Osteoblast (primary cell): ENCODE measurements at regions not wholly inside any gene's neighbourhood (a gene's known extent, or its start where the extent isn't known, plus 50 kb on each side); places are given as distances from the start of the nearest gene placed in this dataset.
"Not testable (repeated sequence)": the region's sequence is repeated elsewhere in the genome, so short reads cannot be mapped to it uniquely, and the experiment has no call there.

ENCODE experiments used
- DNase-seq: peaks from one replicate; pipeline ENCODE4 v3.0.0; 2011; ENCODE audit warnings: low spot score, mixed read lengths; ENCODE audit not compliant: insufficient read length; ENCODE audit errors: missing footprints
- H2AFZ ChIP-seq: 2 replicates; pipeline ENCODE4 v1.6.0; 2011; ENCODE audit warnings: mild to moderate bottlenecking, low read length
- H3K27ac ChIP-seq: 2 replicates; pipeline ENCODE4 v1.5.1; 2011; ENCODE audit warnings: mild to moderate bottlenecking, low read depth, low read length, moderate library complexity
- H3K27me3 ChIP-seq: 2 replicates; pipeline ENCODE4 v1.6.0; 2012; ENCODE audit warnings: mild to moderate bottlenecking, control low read depth, inconsistent platforms, low read length, moderate library complexity; ENCODE audit not compliant: insufficient read depth
- H3K36me3 ChIP-seq: 2 replicates; pipeline ENCODE4 v1.5.1; 2011; ENCODE audit warnings: mild to moderate bottlenecking, low read length, control low read depth, moderate library complexity; ENCODE audit not compliant: insufficient read depth
- H3K4me1 ChIP-seq: 2 replicates; pipeline ENCODE4 v1.5.1; 2011; ENCODE audit warnings: mild to moderate bottlenecking, low read length, control low read depth, moderate library complexity; ENCODE audit not compliant: insufficient read depth
- H3K4me2 ChIP-seq: 2 replicates; pipeline ENCODE4 v1.6.0; 2011; ENCODE audit warnings: mild to moderate bottlenecking, low read length; ENCODE audit not compliant: insufficient read depth
- H3K4me3 ChIP-seq: fragments of 200-600 bp; sonication (generic); 3 replicates; pipeline ENCODE4 v1.5.1; 2012; ENCODE audit warnings: mild to moderate bottlenecking, low read length, inconsistent platforms; ENCODE audit not compliant: insufficient read depth
- H3K79me2 ChIP-seq: 2 replicates; pipeline ENCODE4 v1.6.0; 2012; ENCODE audit warnings: mild to moderate bottlenecking, low read length, control low read depth, inconsistent platforms; ENCODE audit not compliant: insufficient read depth
- H3K9me3 ChIP-seq: 2 replicates; pipeline ENCODE4 v1.5.1; 2011; ENCODE audit warnings: low read depth, low read length, control low read depth
- H4K20me1 ChIP-seq: 2 replicates; pipeline ENCODE4 v1.6.0; 2012; ENCODE audit warnings: mild to moderate bottlenecking, low read length, control low read depth; ENCODE audit not compliant: insufficient read depth
- CTCF ChIP-seq: IDR thresholded peaks from 2 replicates; pipeline ENCODE4 v1.5.1; 2011; ENCODE audit warnings: mild to moderate bottlenecking, low read depth, low read length, moderate library complexity; ENCODE audit errors: extremely low read depth

GRCh38 chr15:62681939-62682896, 360.3 kb upstream of the TPM1 start:
- H3K36me3 ChIP-seq: no peaks in the 10 kb centered on the region
- no peak overlapping the region for H3K4me3 ChIP-seq
- H2AFZ ChIP-seq: no peak overlapping the region
- H4K20me1 ChIP-seq: no peaks in the 10 kb centered on the region
- no peaks in the 10 kb centered on the region for H3K9me3 ChIP-seq
- no peak overlapping the region for H3K27ac ChIP-seq
- no peaks in the 10 kb centered on the region for H3K79me2 ChIP-seq
- no peaks in the 10 kb centered on the region for H3K27me3 ChIP-seq
- H3K4me1 ChIP-seq: no peaks in the 10 kb centered on the region
- H3K4me2 ChIP-seq: no peak overlapping the region
- TF ChIP-seq CTCF: no peak
- DNase-seq: no peak

GRCh38 chr15:62683192-62683591, 359.4 kb upstream of the TPM1 start:
- not testable (repeated sequence) for H4K20me1 ChIP-seq, H3K27me3 ChIP-seq, H3K4me1 ChIP-seq, DNase-seq, H3K27ac ChIP-seq, H2AFZ ChIP-seq, H3K4me2 ChIP-seq, H3K36me3 ChIP-seq, H3K4me3 ChIP-seq, H3K9me3 ChIP-seq, H3K79me2 ChIP-seq

- DNase-seq: no peak
- H3K36me3 ChIP-seq: no peaks in the 10 kb centered on the region
- no peak for TF ChIP-seq CTCF
- no peaks in the 10 kb centered on the region for H3K79me2 ChIP-seq
- H3K4me2 ChIP-seq: no peak overlapping the region
- H3K27me3 ChIP-seq: no peaks in the 10 kb centered on the region
- H4K20me1 ChIP-seq: no peaks in the 10 kb centered on the region
- H3K4me3 ChIP-seq: no peak overlapping the region
- no peak overlapping the region for H2AFZ ChIP-seq
- H3K27ac ChIP-seq: no peak overlapping the region
- no peaks in the 10 kb centered on the region for H3K4me1 ChIP-seq
- H3K9me3 ChIP-seq: no peaks in the 10 kb centered on the region
Measured at GRCh38 chr15:62684123-62684808, 358.3 kb upstream of the TPM1 start.

- no peak overlapping the region for H3K27ac ChIP-seq
- H2AFZ ChIP-seq: no peak overlapping the region
- DNase-seq: no peak
- no peaks in the 10 kb centered on the region for H3K79me2 ChIP-seq
- peaks cover 4% of the 10 kb centered on the region for H3K36me3 ChIP-seq
- no peak overlapping the region for H3K4me3 ChIP-seq
- peak; percentile 26 for TF ChIP-seq CTCF
- no peaks in the 10 kb centered on the region for H3K4me1 ChIP-seq
- no peak overlapping the region for H3K4me2 ChIP-seq
- H3K27me3 ChIP-seq: no peaks in the 10 kb centered on the region
- H3K9me3 ChIP-seq: no peaks in the 10 kb centered on the region
- no peaks in the 10 kb centered on the region for H4K20me1 ChIP-seq
Measured at GRCh38 chr15:62691008-62691407, 351.5 kb upstream of the TPM1 start.
